Retinal pigment epithelial cell (primary cell): ENCODE measurements at regions not wholly inside any gene's neighbourhood (a gene's known extent, or its start where the extent isn't known, plus 50 kb on each side); places are given as distances from the start of the nearest gene placed in this dataset.
"Not testable (repeated sequence)": the region's sequence is repeated elsewhere in the genome, so short reads cannot be mapped to it uniquely, and the experiment has no call there.

ENCODE experiments used
- DNase-seq: peaks from one replicate; pipeline ENCODE4 v3.0.0-alpha.2; 2010; ENCODE audit warnings: low read depth
- H3K4me3 ChIP-seq: 2 replicates; pipeline ENCODE4 v1.5.1; 2011; ENCODE audit warnings: mild to moderate bottlenecking, low read length, control low read depth, moderate library complexity
- TF ChIP-seq, protein P1 (sequence below): conservative IDR thresholded peaks from 2 replicates; pipeline ENCODE4 v1.5.1; 2011; ENCODE audit warnings: low read depth, low read length, control low read depth, inconsistent platforms

DNA sequence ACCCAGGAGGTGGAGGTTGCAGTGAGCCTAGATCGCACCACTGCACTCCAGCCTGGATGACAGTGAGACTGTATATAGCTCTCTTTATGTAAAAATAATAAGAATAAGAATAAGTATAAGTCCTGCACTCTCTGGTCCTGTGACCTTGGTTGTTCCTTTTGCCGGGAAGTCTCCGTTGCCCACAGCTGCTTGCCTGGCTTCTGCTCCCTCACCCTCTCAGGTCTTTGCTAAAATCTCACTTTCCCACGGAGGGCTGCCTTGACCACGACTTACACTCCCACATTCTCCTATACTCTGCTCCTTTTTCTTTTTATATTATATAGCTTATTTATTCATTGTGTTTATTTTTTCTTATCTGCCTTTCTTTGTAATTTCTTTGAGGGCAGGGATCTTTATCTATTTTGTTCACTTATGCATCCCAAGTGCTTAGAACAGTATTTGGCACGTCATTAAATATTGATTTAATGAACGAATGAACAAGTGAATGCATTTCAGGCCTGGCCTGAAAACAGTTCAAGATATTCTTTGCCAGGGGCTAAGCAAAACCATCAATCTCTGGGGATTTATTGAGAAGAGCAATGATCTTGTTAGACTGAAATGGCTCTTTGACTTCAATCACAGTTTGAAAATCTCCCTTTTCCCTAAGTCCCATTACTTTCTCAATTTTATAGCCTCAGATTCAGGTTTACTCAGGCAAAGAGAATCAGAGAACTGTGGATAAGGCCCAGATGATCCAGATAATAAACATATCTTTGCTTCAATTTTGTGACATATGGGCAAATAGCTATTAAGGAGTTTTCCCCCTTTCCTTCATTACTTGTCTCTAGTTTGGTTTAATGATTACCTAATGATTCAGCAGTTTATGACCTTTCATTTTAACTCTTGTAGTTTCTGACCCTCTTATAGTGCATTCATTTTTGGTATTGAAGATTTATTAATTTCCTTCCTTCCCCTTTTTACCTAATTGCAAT, 60.8 kb upstream of the TMC1 start:
- no peak overlapping the region for H3K4me3 ChIP-seq
- DNase-seq, result no peak
- TF ChIP-seq, protein P1, sequence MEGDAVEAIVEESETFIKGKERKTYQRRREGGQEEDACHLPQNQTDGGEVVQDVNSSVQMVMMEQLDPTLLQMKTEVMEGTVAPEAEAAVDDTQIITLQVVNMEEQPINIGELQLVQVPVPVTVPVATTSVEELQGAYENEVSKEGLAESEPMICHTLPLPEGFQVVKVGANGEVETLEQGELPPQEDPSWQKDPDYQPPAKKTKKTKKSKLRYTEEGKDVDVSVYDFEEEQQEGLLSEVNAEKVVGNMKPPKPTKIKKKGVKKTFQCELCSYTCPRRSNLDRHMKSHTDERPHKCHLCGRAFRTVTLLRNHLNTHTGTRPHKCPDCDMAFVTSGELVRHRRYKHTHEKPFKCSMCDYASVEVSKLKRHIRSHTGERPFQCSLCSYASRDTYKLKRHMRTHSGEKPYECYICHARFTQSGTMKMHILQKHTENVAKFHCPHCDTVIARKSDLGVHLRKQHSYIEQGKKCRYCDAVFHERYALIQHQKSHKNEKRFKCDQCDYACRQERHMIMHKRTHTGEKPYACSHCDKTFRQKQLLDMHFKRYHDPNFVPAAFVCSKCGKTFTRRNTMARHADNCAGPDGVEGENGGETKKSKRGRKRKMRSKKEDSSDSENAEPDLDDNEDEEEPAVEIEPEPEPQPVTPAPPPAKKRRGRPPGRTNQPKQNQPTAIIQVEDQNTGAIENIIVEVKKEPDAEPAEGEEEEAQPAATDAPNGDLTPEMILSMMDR, result no peak

DNA sequence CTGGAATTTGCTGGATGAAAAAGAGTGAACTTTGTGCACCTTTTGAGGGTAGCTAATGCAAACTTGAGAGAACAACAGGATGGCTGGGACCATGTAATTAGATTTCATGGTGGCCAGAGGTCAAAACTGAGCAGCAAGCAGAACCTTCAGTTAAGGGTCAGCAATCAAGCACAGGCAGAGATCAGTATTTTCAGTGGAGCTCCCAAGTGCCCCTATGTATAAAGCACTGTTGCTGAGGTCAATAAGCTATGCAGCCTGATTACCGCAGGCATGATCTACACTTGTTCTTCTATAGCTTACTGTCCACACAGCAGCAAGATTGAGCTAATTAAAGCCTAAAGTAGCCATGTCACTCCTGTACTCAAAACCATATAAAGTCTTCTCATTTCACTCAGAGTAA, 62.1 kb upstream of the TMC1 start:
- no peak for DNase-seq
- no peak overlapping the region for H3K4me3 ChIP-seq
- TF ChIP-seq, protein P1, result no peak

DNA sequence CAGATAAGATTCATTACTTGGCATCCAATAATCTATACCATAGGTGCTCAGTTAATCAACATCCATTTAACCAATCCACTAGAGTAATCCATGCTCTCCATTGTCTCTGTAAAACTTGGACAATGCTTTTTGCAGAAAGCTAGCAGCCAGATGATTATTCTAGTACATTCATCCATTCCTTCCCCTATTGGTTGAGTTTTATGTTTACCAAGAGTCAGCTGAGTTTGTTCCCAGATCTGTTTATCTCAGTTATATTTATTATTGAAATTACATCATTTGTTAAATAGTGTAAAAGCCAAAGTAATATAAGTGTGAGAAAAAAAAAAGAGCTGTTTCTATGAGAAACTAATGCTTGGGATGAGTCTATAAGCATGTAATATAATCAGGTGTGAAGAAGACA, 63.3 kb upstream of the TMC1 start:
- no peak for DNase-seq
- H3K4me3 ChIP-seq, result no peak overlapping the region
- TF ChIP-seq, protein P1, result no peak

DNA sequence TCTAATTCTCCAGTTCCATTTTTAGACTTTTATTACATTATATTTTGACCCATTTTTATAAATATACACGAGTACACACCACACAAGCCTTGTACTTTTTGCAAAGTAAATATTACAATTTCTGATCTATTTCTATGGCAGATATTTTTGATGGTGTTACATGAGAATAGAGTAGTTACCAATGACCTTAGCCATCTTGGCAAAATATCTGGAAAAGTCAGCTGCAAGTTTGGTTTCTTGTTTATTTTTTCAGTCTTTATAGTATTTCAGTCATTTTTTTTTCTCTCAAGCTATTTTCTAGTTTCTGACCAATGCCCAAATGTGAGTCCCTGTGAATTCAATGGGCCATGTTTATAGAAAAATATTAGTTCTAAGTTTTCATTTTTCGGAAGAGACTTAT, 64.0 kb upstream of the TMC1 start:
- H3K4me3 ChIP-seq, result no peak overlapping the region
- no peak for DNase-seq
- TF ChIP-seq, protein P1, result no peak

DNA sequence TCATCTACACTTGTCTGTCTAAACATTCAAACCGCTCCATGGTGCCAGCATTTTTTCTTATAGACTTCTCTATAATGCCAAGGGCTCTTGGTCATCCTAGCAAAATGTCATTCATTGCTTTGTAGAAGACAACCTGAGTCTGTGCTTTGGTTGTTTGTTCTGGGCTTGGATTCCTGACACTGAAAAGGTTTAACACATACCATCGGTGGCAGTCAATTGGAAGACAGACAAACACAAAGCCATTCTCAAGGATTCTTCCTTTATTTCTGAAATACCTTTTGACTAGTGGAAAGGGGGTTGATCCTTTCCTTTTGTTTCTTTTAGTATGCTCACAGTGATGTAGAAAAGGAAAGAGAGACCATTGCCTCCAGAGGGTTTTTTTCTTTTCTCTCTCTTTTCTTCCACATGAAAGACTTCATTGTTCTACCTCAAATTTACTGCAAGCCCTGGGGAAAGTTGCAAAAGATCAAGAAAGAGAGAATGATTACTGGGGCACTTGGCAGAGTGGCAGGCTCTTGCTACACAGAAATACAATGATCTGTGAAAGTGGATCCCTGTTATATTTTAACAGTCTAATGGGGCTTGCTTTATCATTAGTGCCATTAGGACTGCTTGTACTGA, 66.4 kb upstream of the TMC1 start:
- TF ChIP-seq, protein P1, result no peak
- DNase-seq, result peak; percentile 54
- no peak overlapping the region for H3K4me3 ChIP-seq

DNA sequence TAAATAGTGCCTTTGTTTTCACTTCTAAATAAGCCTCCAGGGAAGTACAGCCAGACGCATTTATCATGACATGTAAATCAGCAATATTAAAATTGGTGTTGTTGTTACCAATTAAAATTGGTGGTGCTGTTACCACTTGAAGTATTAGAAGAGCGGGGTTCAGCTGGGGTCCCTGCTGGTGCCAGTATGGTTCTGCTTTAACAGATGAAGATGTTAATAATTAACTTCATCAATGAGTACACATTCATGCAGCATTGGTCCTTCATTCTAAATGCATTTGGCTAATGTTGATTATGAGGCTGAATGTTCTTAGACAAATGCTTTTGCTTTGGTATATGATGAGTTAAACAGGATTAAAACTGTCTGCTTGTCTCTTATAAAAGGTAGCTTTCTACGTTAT, 67.6 kb upstream of the TMC1 start:
- no peak overlapping the region for H3K4me3 ChIP-seq
- DNase-seq, result no peak
- TF ChIP-seq, protein P1, result no peak

DNA sequence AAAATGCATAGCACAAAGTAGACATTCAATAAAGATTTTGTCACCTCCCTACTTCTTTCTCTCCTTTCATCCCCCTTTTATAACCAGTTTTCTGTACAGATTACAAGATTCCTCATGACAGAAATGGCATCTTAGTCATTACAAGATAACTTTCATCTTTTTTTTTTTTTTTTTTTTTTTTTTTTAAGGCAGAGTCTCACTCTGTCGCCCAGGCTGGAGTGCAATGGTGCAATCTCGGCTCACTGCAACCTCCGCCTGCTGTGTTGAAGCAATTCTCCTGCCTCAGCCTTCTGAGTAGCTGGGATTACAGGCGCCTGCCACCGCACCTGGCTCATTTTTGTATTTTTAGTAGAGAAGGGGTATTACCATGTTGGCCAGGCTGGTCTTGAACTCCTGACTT, 75.2 kb upstream of the TMC1 start:
- H3K4me3 ChIP-seq, DNase-seq: not testable (repeated sequence)
